ENCODE measurements at regions not wholly inside any gene's neighbourhood (a gene's known extent, or its start where the extent isn't known, plus 50 kb on each side); places are given as distances from the start of the nearest gene placed in this dataset.

GRCh38 chr1:219042769-219043168, 130.9 kb upstream of the LYPLAL1 start:
- no peak for DNase-seq (ENCODE audit: low spot score)
- TF ChIP-seq CTCF (IDR thresholded peaks at IDR 0.05; ENCODE audit: extremely low read depth, missing control alignments) = no peak

GRCh38 chr1:219045246-219045645, 128.4 kb upstream of the LYPLAL1 start:
- no peak for DNase-seq (ENCODE audit: low spot score)
- TF ChIP-seq CTCF (IDR thresholded peaks at IDR 0.05; ENCODE audit: extremely low read depth, missing control alignments) = no peak

- DNase-seq (ENCODE audit: low spot score) = no peak
- TF ChIP-seq CTCF (IDR thresholded peaks at IDR 0.05; ENCODE audit: extremely low read depth, missing control alignments) = no peak
Observed at GRCh38 chr1:219049501-219049900, 124.2 kb upstream of the LYPLAL1 start.

- TF ChIP-seq CTCF (IDR thresholded peaks at IDR 0.05; ENCODE audit: extremely low read depth, missing control alignments) = no peak
- no peak for DNase-seq (ENCODE audit: low spot score)
Observed at GRCh38 chr1:219050086-219050821, 123.4 kb upstream of the LYPLAL1 start.

- no peak for TF ChIP-seq CTCF (IDR thresholded peaks at IDR 0.05; ENCODE audit: extremely low read depth, missing control alignments)
- DNase-seq (ENCODE audit: low spot score) = no peak
Observed at GRCh38 chr1:219050822-219051125, 122.9 kb upstream of the LYPLAL1 start.

GRCh38 chr1:219051547-219051946, 122.1 kb upstream of the LYPLAL1 start:
- no peak for DNase-seq (ENCODE audit: low spot score)
- no peak for TF ChIP-seq CTCF (IDR thresholded peaks at IDR 0.05; ENCODE audit: extremely low read depth, missing control alignments)

- no peak for TF ChIP-seq CTCF (IDR thresholded peaks at IDR 0.05; ENCODE audit: extremely low read depth, missing control alignments)
- DNase-seq (ENCODE audit: low spot score) = no peak
Observed at GRCh38 chr1:219058891-219059820, 114.5 kb upstream of the LYPLAL1 start.

Measured in GM20000 (cell line).